ENCODE measurements at regions not wholly inside any gene's neighbourhood (a gene's known extent, or its start where the extent isn't known, plus 50 kb on each side); places are given as distances from the start of the nearest gene placed in this dataset.

GRCh38 chr5:83789371-83789770 is 68.7 kb upstream of the HAPLN1 start:
- Histone ChIP-seq H3K9me3 (ENCODE audit: control insufficient read depth, insufficient read depth, low read length) (no peaks in the 10 kb centered on the region), H3K4me3 (ENCODE audit: low read length) (no peak overlapping the region), H3K4me1 (ENCODE audit: control insufficient read depth, insufficient read depth, low read length) (no peaks in the 10 kb centered on the region), H3K27me3 (ENCODE audit: control insufficient read depth, insufficient read depth, low read length) (no peaks in the 10 kb centered on the region), H3K27ac (ENCODE audit: low read length) (no peak overlapping the region), H3K36me3 (ENCODE audit: control insufficient read depth, insufficient read depth, low read length) (no peaks in the 10 kb centered on the region)
- no peak overlapping the region for H3K27ac Mint-ChIP-seq
- no peaks in the 10 kb centered on the region for H3K27me3 Mint-ChIP-seq (ENCODE audit: low read depth in 2 of 2)
- ATAC-seq (no peak), DNase-seq (no peak)
- H3K36me3 Mint-ChIP-seq: no peaks in the 10 kb centered on the region
- H3K4me3 Mint-ChIP-seq: no peak overlapping the region
- intact Hi-C loops (cut with micrococcal nuclease): no loop called here
- no peaks in the 10 kb centered on the region for H3K4me1 Mint-ChIP-seq
- peaks cover 9 to 10% of the 10 kb centered on the region in 2 donors for H3K9me3 Mint-ChIP-seq
- TF ChIP-seq CTCF (IDR thresholded peaks at IDR 0.05): no peak
- no CpG with 5 or more reads among the region's 1 CpG for WGBS (ENCODE audit: insufficient coverage)

GRCh38 chr5:83787631-83788030 is 67.0 kb upstream of the HAPLN1 start:
- H3K36me3 ChIP-seq (ENCODE audit: control insufficient read depth, insufficient read depth, low read length): no peaks in the 10 kb centered on the region
- Mint-ChIP-seq H3K27me3 (ENCODE audit: low read depth in 2 of 2) (no peaks in the 10 kb centered on the region), H3K27ac (no peak overlapping the region), H3K4me1 (no peaks in the 10 kb centered on the region), H3K4me3 (no peak overlapping the region), H3K36me3 (no peaks in the 10 kb centered on the region), H3K9me3 (peaks cover 9 to 10% of the 10 kb centered on the region in 2 donors)
- no peaks in the 10 kb centered on the region for H3K9me3 ChIP-seq (ENCODE audit: control insufficient read depth, insufficient read depth, low read length)
- no peak for TF ChIP-seq CTCF (IDR thresholded peaks at IDR 0.05)
- no peak for ATAC-seq
- intact Hi-C loops (cut with micrococcal nuclease): no loop called here
- H3K4me1 ChIP-seq (ENCODE audit: control insufficient read depth, insufficient read depth, low read length): no peaks in the 10 kb centered on the region
- no peak for DNase-seq
- H3K27me3 ChIP-seq (ENCODE audit: control insufficient read depth, insufficient read depth, low read length): no peaks in the 10 kb centered on the region
- no peak overlapping the region for H3K27ac ChIP-seq (ENCODE audit: low read length)
- H3K4me3 ChIP-seq (ENCODE audit: low read length): no peak overlapping the region
- 73% methylated on average over 2 of the region's 3 CpGs for WGBS (ENCODE audit: insufficient coverage)

- Mint-ChIP-seq H3K27me3 (ENCODE audit: low read depth in 2 of 2) (no peaks in the 10 kb centered on the region), H3K4me3 (no peak overlapping the region), H3K27ac (no peak overlapping the region), H3K36me3 (no peaks in the 10 kb centered on the region), H3K9me3 (peaks cover 7 to 8% of the 10 kb centered on the region in 2 donors), H3K4me1 (no peaks in the 10 kb centered on the region)
- 90% methylated on average over 5 of the region's 6 CpGs for WGBS (ENCODE audit: insufficient coverage)
- Histone ChIP-seq H3K27me3 (ENCODE audit: control insufficient read depth, insufficient read depth, low read length) (no peaks in the 10 kb centered on the region), H3K36me3 (ENCODE audit: control insufficient read depth, insufficient read depth, low read length) (no peaks in the 10 kb centered on the region), H3K27ac (ENCODE audit: low read length) (no peak overlapping the region), H3K9me3 (ENCODE audit: control insufficient read depth, insufficient read depth, low read length) (no peaks in the 10 kb centered on the region), H3K4me1 (ENCODE audit: control insufficient read depth, insufficient read depth, low read length) (no peaks in the 10 kb centered on the region), H3K4me3 (ENCODE audit: low read length) (no peak overlapping the region)
- no peak for TF ChIP-seq CTCF (IDR thresholded peaks at IDR 0.05)
- no peak for DNase-seq
- ATAC-seq: no peak
- intact Hi-C loops (cut with micrococcal nuclease): no loop called here
Observed at GRCh38 chr5:83785176-83785668, 64.6 kb upstream of the HAPLN1 start.

DNA sequence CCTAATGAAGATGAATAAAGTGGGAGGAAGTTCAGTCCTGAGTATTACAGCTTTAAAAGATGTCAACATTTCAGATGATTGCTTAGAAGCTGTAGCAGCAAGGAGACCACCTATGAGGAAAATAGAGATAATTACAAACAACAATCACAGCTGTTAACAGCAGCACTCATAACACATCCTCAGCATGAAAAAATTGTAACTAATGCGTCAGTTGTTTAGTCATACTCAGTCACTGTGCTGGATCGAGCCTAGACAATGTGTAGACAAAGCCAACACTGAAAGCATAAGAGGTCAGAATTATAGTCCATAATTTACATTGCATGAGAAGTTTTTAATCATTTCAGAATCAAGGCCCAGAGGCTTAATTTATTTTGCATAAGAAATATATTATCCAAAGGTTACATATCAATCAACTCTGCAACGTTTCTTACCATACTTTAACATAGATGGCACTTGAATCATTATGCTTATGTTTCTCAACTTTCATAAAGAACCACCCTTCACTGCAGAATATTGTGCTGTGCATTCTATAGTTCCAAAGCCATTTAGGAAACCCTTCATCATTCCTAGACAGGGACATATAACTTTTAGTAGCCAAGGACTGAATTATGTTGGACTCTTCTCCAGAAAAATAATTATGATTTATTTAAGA is 60.2 kb upstream of the HAPLN1 start:
- Mint-ChIP-seq H3K4me3 (no peak overlapping the region), H3K4me1 (no peaks in the 10 kb centered on the region), H3K36me3 (no peaks in the 10 kb centered on the region), H3K9me3 (peaks cover 9% of the 10 kb centered on the region in 2 donors), H3K27me3 (ENCODE audit: low read depth in 2 of 2) (no peaks in the 10 kb centered on the region), H3K27ac (no peak overlapping the region)
- Histone ChIP-seq H3K9me3 (ENCODE audit: control insufficient read depth, insufficient read depth, low read length) (no peaks in the 10 kb centered on the region), H3K27me3 (ENCODE audit: control insufficient read depth, insufficient read depth, low read length) (no peaks in the 10 kb centered on the region), H3K36me3 (ENCODE audit: control insufficient read depth, insufficient read depth, low read length) (no peaks in the 10 kb centered on the region), H3K27ac (ENCODE audit: low read length) (no peak overlapping the region), H3K4me3 (ENCODE audit: low read length) (no peak overlapping the region), H3K4me1 (ENCODE audit: control insufficient read depth, insufficient read depth, low read length) (no peaks in the 10 kb centered on the region)
- DNase-seq (no peak), ATAC-seq (no peak)
- intact Hi-C loops (cut with micrococcal nuclease): no loop called here
- WGBS (ENCODE audit: insufficient coverage): 80% methylated on average over 3 of the region's 3 CpGs
- TF ChIP-seq CTCF (IDR thresholded peaks at IDR 0.05): no peak
